ENCODE measurements at regions not wholly inside any gene's neighbourhood (a gene's known extent, or its start where the extent isn't known, plus 50 kb on each side); places are given as distances from the start of the nearest gene placed in this dataset.

- no peak overlapping the region for H2AFZ ChIP-seq
- H3K36me3 ChIP-seq (replicated peaks; ENCODE audit: insufficient read depth, low read depth), result no peaks in the 10 kb centered on the region
- no peaks in the 10 kb centered on the region for H3K9me2 ChIP-seq (replicated peaks; ENCODE audit: insufficient read depth)
- 89% methylated on average over 6 of the region's 6 CpGs for WGBS (ENCODE audit: low lambda C conversion rate, missing lambda C conversion rate)
- H3K4me1 ChIP-seq (ENCODE audit: insufficient read depth), result no peaks in the 10 kb centered on the region
- H3K27me3 ChIP-seq, result no peaks in the 10 kb centered on the region
- no peaks in the 10 kb centered on the region for H3K9me3 ChIP-seq (ENCODE audit: low read depth)
- H3K79me2 ChIP-seq, result no peaks in the 10 kb centered on the region
- H3K4me3 ChIP-seq, result no peak overlapping the region
- TF ChIP-seq EZH2phosphoT487 (IDR thresholded peaks at IDR 0.05; ENCODE audit: low read depth, severe bottlenecking, unreplicated experiment) (no peak), CTCF (IDR thresholded peaks at IDR 0.05; ENCODE audit: poor library complexity) (no peak), EZH2 (IDR thresholded peaks at IDR 0.05; ENCODE audit: borderline replicate concordance) (no peak)
- no peak for DNase-seq (ENCODE audit: low spot score)
- H3K27ac ChIP-seq, result no peak overlapping the region
- H3K4me2 ChIP-seq, result no peak overlapping the region
- H4K20me1 ChIP-seq (ENCODE audit: insufficient read depth, poor library complexity, severe bottlenecking), result no peaks in the 10 kb centered on the region
Measured at GRCh38 chr1:93746021-93746812, 64.6 kb upstream of the BCAR3 start.

- no peak for DNase-seq (ENCODE audit: low spot score)
- no peaks in the 10 kb centered on the region for H3K9me3 ChIP-seq (ENCODE audit: low read depth)
- no peaks in the 10 kb centered on the region for H3K27me3 ChIP-seq
- H3K4me3 ChIP-seq, result no peak overlapping the region
- H3K4me1 ChIP-seq (ENCODE audit: insufficient read depth), result no peaks in the 10 kb centered on the region
- no peak overlapping the region for H3K27ac ChIP-seq
- H3K4me2 ChIP-seq, result no peak overlapping the region
- no peaks in the 10 kb centered on the region for H3K9me2 ChIP-seq (replicated peaks; ENCODE audit: insufficient read depth)
- no peaks in the 10 kb centered on the region for H3K36me3 ChIP-seq (replicated peaks; ENCODE audit: insufficient read depth, low read depth)
- no peak for TF ChIP-seq EZH2 (IDR thresholded peaks at IDR 0.05; ENCODE audit: borderline replicate concordance)
- TF ChIP-seq CTCF (IDR thresholded peaks at IDR 0.05; ENCODE audit: poor library complexity), result no peak
- no peak for TF ChIP-seq EZH2phosphoT487 (IDR thresholded peaks at IDR 0.05; ENCODE audit: low read depth, severe bottlenecking, unreplicated experiment)
- no peaks in the 10 kb centered on the region for H4K20me1 ChIP-seq (ENCODE audit: insufficient read depth, poor library complexity, severe bottlenecking)
- WGBS (ENCODE audit: low lambda C conversion rate, missing lambda C conversion rate), result 60% methylated on average over 7 of the region's 7 CpGs
- no peak overlapping the region for H2AFZ ChIP-seq
- H3K79me2 ChIP-seq, result no peaks in the 10 kb centered on the region
Measured at GRCh38 chr1:93744299-93744988, 62.8 kb upstream of the BCAR3 start.

GRCh38 chr1:93743465-93743864 lies 61.8 kb upstream of the BCAR3 start:
- 100% methylated on average over 1 of the region's 1 CpG for WGBS (ENCODE audit: low lambda C conversion rate, missing lambda C conversion rate)
- Histone ChIP-seq H2AFZ (no peak overlapping the region), H3K9me2 (replicated peaks; ENCODE audit: insufficient read depth) (no peaks in the 10 kb centered on the region), H3K27ac (no peak overlapping the region), H3K9me3 (ENCODE audit: low read depth) (no peaks in the 10 kb centered on the region), H3K36me3 (replicated peaks; ENCODE audit: insufficient read depth, low read depth) (no peaks in the 10 kb centered on the region), H4K20me1 (ENCODE audit: insufficient read depth, poor library complexity, severe bottlenecking) (no peaks in the 10 kb centered on the region), H3K4me2 (no peak overlapping the region), H3K4me3 (no peak overlapping the region), H3K27me3 (no peaks in the 10 kb centered on the region), H3K79me2 (no peaks in the 10 kb centered on the region), H3K4me1 (ENCODE audit: insufficient read depth) (no peaks in the 10 kb centered on the region)
- TF ChIP-seq EZH2phosphoT487 (IDR thresholded peaks at IDR 0.05; ENCODE audit: low read depth, severe bottlenecking, unreplicated experiment) (no peak), EZH2 (IDR thresholded peaks at IDR 0.05; ENCODE audit: borderline replicate concordance) (no peak), CTCF (IDR thresholded peaks at IDR 0.05; ENCODE audit: poor library complexity) (no peak)
- no peak for DNase-seq (ENCODE audit: low spot score)

All from hepatocyte (in vitro differentiated cells).